ENCODE measurements at regions not wholly inside any gene's neighbourhood (a gene's known extent, or its start where the extent isn't known, plus 50 kb on each side); places are given as distances from the start of the nearest gene placed in this dataset.

- TF ChIP-seq ZFP30 (CRISPR knock-in tag; IDR thresholded peaks at IDR 0.05) = no peak
- no peak for TF ChIP-seq PATZ1 (CRISPR knock-in tag; IDR thresholded peaks at IDR 0.05; ENCODE audit: borderline replicate concordance)
- no peak for TF ChIP-seq ARNTL (CRISPR knock-in tag; IDR thresholded peaks at IDR 0.05; ENCODE audit: borderline replicate concordance, low read depth)
- TF ChIP-seq ZNF565 (CRISPR knock-in tag; conservative IDR thresholded peaks at IDR 0.05; ENCODE audit: low read depth) = no peak
- TF ChIP-seq ISL1 (CRISPR knock-in tag; IDR thresholded peaks at IDR 0.05) = no peak
- no peak for ATAC-seq
These were observed 678.6 kb downstream of the PTPRU start for GRCh38 chr1:29914936-29915335.

- no peak for ATAC-seq
These were observed 676.1 kb downstream of the PTPRU start for GRCh38 chr1:29912425-29912824.

GRCh38 chr1:29909962-29910361 lies 673.6 kb downstream of the PTPRU start:
- TF ChIP-seq POU6F1 (CRISPR knock-in tag; IDR thresholded peaks at IDR 0.05; ENCODE audit: borderline replicate concordance, low read depth) (no peak), OSR1 (CRISPR knock-in tag; IDR thresholded peaks at IDR 0.05) (no peak), ZNF565 (CRISPR knock-in tag; conservative IDR thresholded peaks at IDR 0.05; ENCODE audit: low read depth) (no peak), ESRRG (CRISPR knock-in tag; IDR thresholded peaks at IDR 0.05) (no peak), ZFP3 (CRISPR knock-in tag; IDR thresholded peaks at IDR 0.05) (no peak), TOX (CRISPR knock-in tag; IDR thresholded peaks at IDR 0.05; ENCODE audit: borderline replicate concordance) (no peak), ARNTL (CRISPR knock-in tag; IDR thresholded peaks at IDR 0.05; ENCODE audit: borderline replicate concordance, low read depth) (no peak), TSHZ2 (CRISPR knock-in tag; IDR thresholded peaks at IDR 0.05) (no peak), CREB5 (CRISPR knock-in tag; IDR thresholded peaks at IDR 0.05; ENCODE audit: low read depth) (no peak), TCF4 (CRISPR knock-in tag; IDR thresholded peaks at IDR 0.05; ENCODE audit: borderline replicate concordance) (no peak), SNAI2 (CRISPR knock-in tag; IDR thresholded peaks at IDR 0.05) (no peak), CSDC2 (CRISPR knock-in tag; IDR thresholded peaks at IDR 0.05) (no peak), RARB (CRISPR knock-in tag; IDR thresholded peaks at IDR 0.05) (no peak), CSRNP3 (CRISPR knock-in tag; IDR thresholded peaks at IDR 0.05) (no peak), PPARA (CRISPR knock-in tag; IDR thresholded peaks at IDR 0.05; ENCODE audit: borderline replicate concordance) (no peak), ZNF70 (CRISPR knock-in tag; IDR thresholded peaks at IDR 0.05) (no peak), ZNF8 (CRISPR knock-in tag; IDR thresholded peaks at IDR 0.05) (no peak)
- ATAC-seq = no peak

More at GRCh38 chr1:29912425-29912824, 676.1 kb downstream of the PTPRU start:
- TF ChIP-seq CSRNP3 (CRISPR knock-in tag; IDR thresholded peaks at IDR 0.05) = no peak
- TF ChIP-seq ZC3H10 (CRISPR knock-in tag; IDR thresholded peaks at IDR 0.05) = no peak
- TF ChIP-seq RARB (CRISPR knock-in tag; IDR thresholded peaks at IDR 0.05) = no peak
- TF ChIP-seq ZFP30 (CRISPR knock-in tag; IDR thresholded peaks at IDR 0.05) = no peak
